HEK293 (cell line): ENCODE measurements at regions not wholly inside any gene's neighbourhood (a gene's known extent, or its start where the extent isn't known, plus 50 kb on each side); places are given as distances from the start of the nearest gene placed in this dataset.

Experiments
- CTCF ChIA-PET: fragments of 350-600 bp; formaldehyde crosslinking; extraction: SDS; loops from one replicate; lab custom pipeline; 2021; ENCODE audit warnings: antibody characterized with exemption; lab: Yijun Ruan, JAX
- POLR2A ChIA-PET: fragments of 300-600 bp; formaldehyde crosslinking; extraction: SDS; loops from one replicate; lab custom pipeline; 2020; ENCODE audit warnings: antibody characterized with exemption, inconsistent platforms; lab: Yijun Ruan, JAX
- H3K27ac ChIP-seq: fragments of 200-500 bp; sonication (Bioruptor generic); 2 replicates; pipeline ENCODE4 v1.5.1; 2014; ENCODE audit warnings: low read depth, low read length, control low read depth, inconsistent platforms; ENCODE audit errors: extremely low read depth
- H3K36me3 ChIP-seq, 2 experiments: fragments of 200-500 bp in 1 of 2; sonication (Bioruptor generic) in 1 of 2; 1 replicate in 1 of 2; 2 replicates in 1 of 2; pipeline ENCODE4 v1.5.1; 2014 to 2017; ENCODE audit warnings: inconsistent platforms in 2 of 2, low read length in 2 of 2; ENCODE audit not compliant: control insufficient read depth in 2 of 2, insufficient read depth in 1 of 2
- H3K4me1 ChIP-seq: fragments of 200-500 bp; sonication (Bioruptor generic); 2 replicates; pipeline ENCODE4 v1.5.1; 2014; ENCODE audit warnings: mild to moderate bottlenecking, low read length, inconsistent platforms; ENCODE audit not compliant: control insufficient read depth, insufficient read depth
- H3K4me3 ChIP-seq: 2 replicates; pipeline ENCODE4 v1.5.1; 2011; ENCODE audit warnings: low read depth, mild to moderate bottlenecking, control low read depth, low read length, moderate library complexity
- H3K9me3 ChIP-seq: fragments of 200-500 bp; sonication (Bioruptor generic); 2 replicates; pipeline ENCODE4 v1.5.1; 2014; ENCODE audit warnings: low read depth, low read length, inconsistent platforms; ENCODE audit not compliant: control insufficient read depth, insufficient read depth
- BCL6B ChIP-seq: fragments of 450-650 bp; formaldehyde crosslinking; IDR thresholded peaks from 2 replicates; pipeline ENCODE4 v1.5.1; 2017; ENCODE audit warnings: missing biosample characterization, missing genetic modification characterization
- GFI1B ChIP-seq: fragments of 450-650 bp; formaldehyde crosslinking; IDR thresholded peaks from 2 replicates; pipeline ENCODE4 v1.5.1; 2016; ENCODE audit warnings: missing biosample characterization, missing genetic modification characterization
- GLI2 ChIP-seq: fragments of 450-650 bp; formaldehyde crosslinking; IDR thresholded peaks from 2 replicates; pipeline ENCODE4; 2017; ENCODE audit warnings: missing biosample characterization, missing genetic modification characterization, low read depth, borderline replicate concordance
- GLIS1 ChIP-seq: fragments of 450-650 bp; formaldehyde crosslinking; IDR thresholded peaks from 2 replicates; pipeline ENCODE4 v1.5.1; 2016; ENCODE audit warnings: missing biosample characterization, missing genetic modification characterization
- HOXC10 ChIP-seq: sonication (generic); formaldehyde crosslinking; IDR thresholded peaks from 2 replicates; pipeline ENCODE4 v1.8.1; 2023; ENCODE audit warnings: mild to moderate bottlenecking, missing genetic modification reagents
- MEIS1 ChIP-seq: sonication (generic); formaldehyde crosslinking; IDR thresholded peaks from 2 replicates; pipeline ENCODE4 v1.8.1; 2022; ENCODE audit warnings: missing genetic modification reagents, mild to moderate bottlenecking, borderline replicate concordance
- MYNN ChIP-seq: fragments of 450-650 bp; formaldehyde crosslinking; IDR thresholded peaks from 2 replicates; pipeline ENCODE4 v1.5.1; 2016; ENCODE audit warnings: missing biosample characterization, missing genetic modification characterization, borderline replicate concordance
- OSR2 ChIP-seq: fragments of 450-650 bp; formaldehyde crosslinking; IDR thresholded peaks from 2 replicates; pipeline ENCODE4 v1.5.1; 2016; ENCODE audit warnings: missing biosample characterization, missing genetic modification characterization
- SCRT1 ChIP-seq: fragments of 450-650 bp; formaldehyde crosslinking; IDR thresholded peaks from 2 replicates; pipeline ENCODE4 v1.5.1; 2016; ENCODE audit warnings: missing biosample characterization, missing genetic modification characterization, borderline replicate concordance
- WT1 ChIP-seq: fragments of 450-650 bp; formaldehyde crosslinking; IDR thresholded peaks from 2 replicates; pipeline ENCODE4 v1.5.1; 2016; ENCODE audit warnings: missing biosample characterization, missing genetic modification characterization
- ZBTB21 ChIP-seq: fragments of 450-650 bp; formaldehyde crosslinking; IDR thresholded peaks from 2 replicates; pipeline ENCODE4 v1.5.1; 2017; ENCODE audit warnings: missing biosample characterization, missing genetic modification characterization
- ZBTB26 ChIP-seq: fragments of 450-650 bp; formaldehyde crosslinking; optimal IDR thresholded peaks from 2 replicates; pipeline ENCODE3; 2016; ENCODE audit warnings: missing biosample characterization, mild to moderate bottlenecking, missing genetic modification characterization
- ZBTB48 ChIP-seq: fragments of 450-650 bp; formaldehyde crosslinking; IDR thresholded peaks from 2 replicates; pipeline ENCODE4 v1.5.1; 2016; ENCODE audit warnings: missing biosample characterization, missing genetic modification characterization
- ZBTB8A ChIP-seq: fragments of 450-650 bp; formaldehyde crosslinking; IDR thresholded peaks from 2 replicates; pipeline ENCODE4 v1.5.1; 2016; ENCODE audit warnings: missing biosample characterization, missing genetic modification characterization
- ZFHX2 ChIP-seq: fragments of 450-650 bp; formaldehyde crosslinking; conservative IDR thresholded peaks from 2 replicates; pipeline ENCODE4 v1.5.1; 2016; ENCODE audit warnings: missing biosample characterization, missing genetic modification characterization
- ZNF10 ChIP-seq: fragments of 450-650 bp; formaldehyde crosslinking; IDR thresholded peaks from 2 replicates; pipeline ENCODE4 v1.5.1; 2017; ENCODE audit warnings: missing biosample characterization, missing genetic modification characterization
- ZNF133 ChIP-seq: fragments of 450-650 bp; formaldehyde crosslinking; IDR thresholded peaks from 2 replicates; pipeline ENCODE4 v1.5.1; 2016; ENCODE audit warnings: missing biosample characterization, missing genetic modification characterization
- ZNF16 ChIP-seq: fragments of 450-650 bp; formaldehyde crosslinking; IDR thresholded peaks from 2 replicates; pipeline ENCODE4 v1.5.1; 2016; ENCODE audit warnings: low read depth, missing biosample characterization, missing genetic modification characterization
- ZNF202 ChIP-seq: fragments of 450-650 bp; formaldehyde crosslinking; IDR thresholded peaks from 2 replicates; pipeline ENCODE4 v1.5.1; 2016; ENCODE audit warnings: missing biosample characterization, missing genetic modification characterization, borderline replicate concordance
- ZNF211 ChIP-seq: fragments of 450-650 bp; formaldehyde crosslinking; IDR thresholded peaks from 2 replicates; pipeline ENCODE4 v1.5.1; 2016; ENCODE audit warnings: low read depth, missing biosample characterization, missing genetic modification characterization
- ZNF266 ChIP-seq: fragments of 450-650 bp; formaldehyde crosslinking; IDR thresholded peaks from 2 replicates; pipeline ENCODE4 v1.5.1; 2016; ENCODE audit warnings: missing biosample characterization, missing genetic modification characterization, low read depth
- ZNF280C ChIP-seq: fragments of 450-650 bp; formaldehyde crosslinking; IDR thresholded peaks from 2 replicates; pipeline ENCODE4 v1.5.1; 2016; ENCODE audit warnings: missing biosample characterization, missing genetic modification characterization
- ZNF292 ChIP-seq: fragments of 450-650 bp; formaldehyde crosslinking; IDR thresholded peaks from 2 replicates; pipeline ENCODE4 v1.5.1; 2016; ENCODE audit warnings: low read depth, missing biosample characterization, missing genetic modification characterization, borderline replicate concordance
- ZNF311 ChIP-seq: fragments of 450-650 bp; formaldehyde crosslinking; IDR thresholded peaks from 2 replicates; pipeline ENCODE4 v1.5.1; 2017; ENCODE audit warnings: missing biosample characterization, missing genetic modification characterization, borderline replicate concordance
- ZNF335 ChIP-seq: fragments of 450-650 bp; formaldehyde crosslinking; conservative IDR thresholded peaks from 2 replicates; pipeline ENCODE4 v1.5.1; 2016; ENCODE audit warnings: missing biosample characterization, missing genetic modification characterization
- ZNF501 ChIP-seq: fragments of 450-650 bp; formaldehyde crosslinking; IDR thresholded peaks from 2 replicates; pipeline ENCODE4 v1.5.1; 2016; ENCODE audit warnings: missing biosample characterization, missing genetic modification characterization
- ZNF548 ChIP-seq: fragments of 450-650 bp; formaldehyde crosslinking; IDR thresholded peaks from 2 replicates; pipeline ENCODE4 v1.5.1; 2016; ENCODE audit warnings: missing biosample characterization, missing genetic modification characterization
- ZNF624 ChIP-seq: fragments of 450-650 bp; formaldehyde crosslinking; IDR thresholded peaks from 2 replicates; pipeline ENCODE4 v1.5.1; 2017; ENCODE audit warnings: missing biosample characterization, missing genetic modification characterization
- ZNF76 ChIP-seq: fragments of 450-650 bp; formaldehyde crosslinking; IDR thresholded peaks from 2 replicates; pipeline ENCODE4; 2016; ENCODE audit warnings: low read depth, missing biosample characterization, missing genetic modification characterization, borderline replicate concordance
- ZNF768 ChIP-seq: fragments of 450-650 bp; formaldehyde crosslinking; IDR thresholded peaks from 2 replicates; pipeline ENCODE4 v1.5.1; 2018; ENCODE audit warnings: missing biosample characterization, mild to moderate bottlenecking, missing genetic modification characterization

- TF ChIP-seq GFI1B (tag by site-specific recombination) = no peak
- no peak for TF ChIP-seq ZNF76 (tag by site-specific recombination)
- TF ChIP-seq MYNN = no peak
- TF ChIP-seq ZNF768 (tag by site-specific recombination) = no peak
- no peak for TF ChIP-seq OSR2 (tag by site-specific recombination)
- TF ChIP-seq ZBTB8A (tag by site-specific recombination) = no peak
- no peak for TF ChIP-seq ZBTB48 (tag by site-specific recombination)
- TF ChIP-seq ZNF202 (tag by site-specific recombination) = no peak
- TF ChIP-seq, all 188 proteins: peak for 0
- Histone ChIP-seq H3K9me3 (no peaks in the 10 kb centered on the region), H3K4me3 (no peak overlapping the region), H3K4me1 (no peaks in the 10 kb centered on the region), H3K27ac (no peak overlapping the region), H3K36me3 (no peaks in the 10 kb centered on the region)
- CTCF ChIA-PET = interaction anchor here (0.5 to 1.9 kb wide), 3 partner anchors 14 to 210 kb away, joined by 3 to 7 read pairs (median 3); no protein-coding TSS in a partner anchor
- POLR2A ChIA-PET = no interaction called here
These were observed 114.8 kb upstream of the ALDH1B1 start for GRCh38 chr9:38277601-38278200.

GRCh38 chr9:38276771-38277439 lies 115.6 kb upstream of the ALDH1B1 start:
- no peak overlapping the region for H3K4me3 ChIP-seq
- no peaks in the 10 kb centered on the region for H3K4me1 ChIP-seq
- no peak overlapping the region for H3K27ac ChIP-seq
- no peaks in the 10 kb centered on the region for H3K36me3 ChIP-seq
- ChIA-PET POLR2A (no interaction called here), CTCF (interaction anchor here (0.5 to 1.9 kb wide), 5 partner anchors 13 to 210 kb away, joined by 3 to 7 read pairs (median 3); no protein-coding TSS in a partner anchor)
- H3K9me3 ChIP-seq = no peaks in the 10 kb centered on the region
- TF ChIP-seq ZBTB21 (tag by site-specific recombination) (no peak), MEIS1 (CRISPR knock-in tag) (no peak), ZNF211 (no peak), ZBTB26 (tag by site-specific recombination) (no peak), ZNF292 (no peak), OSR2 (tag by site-specific recombination) (no peak), ZNF133 (no peak), ZNF548 (tag by site-specific recombination) (no peak), HOXC10 (CRISPR knock-in tag) (no peak), GLI2 (tag by site-specific recombination) (no peak), ZNF266 (tag by site-specific recombination) (no peak), ZNF501 (no peak), GLIS1 (tag by site-specific recombination) (no peak), ZNF335 (no peak), ZBTB8A (tag by site-specific recombination) (no peak), SCRT1 (no peak), ZNF10 (tag by site-specific recombination) (no peak)
- TF ChIP-seq, all 188 proteins: peak for 0

GRCh38 chr9:38274800-38275199 lies 117.7 kb upstream of the ALDH1B1 start:
- H3K27ac ChIP-seq = no peak overlapping the region
- H3K4me1 ChIP-seq = no peaks in the 10 kb centered on the region
- CTCF ChIA-PET = no interaction called here
- POLR2A ChIA-PET = no interaction called here
- H3K36me3 ChIP-seq = no peaks in the 10 kb centered on the region
- no peak overlapping the region for H3K4me3 ChIP-seq
- H3K9me3 ChIP-seq = no peaks in the 10 kb centered on the region
- TF ChIP-seq ZNF16 (tag by site-specific recombination) (no peak), ZNF280C (tag by site-specific recombination) (no peak), WT1 (tag by site-specific recombination) (no peak), GFI1B (tag by site-specific recombination) (no peak), ZNF624 (no peak), ZFHX2 (tag by site-specific recombination) (no peak), BCL6B (tag by site-specific recombination) (no peak), ZNF311 (no peak)
